ENCODE measurements at regions not wholly inside any gene's neighbourhood (a gene's known extent, or its start where the extent isn't known, plus 50 kb on each side); places are given as distances from the start of the nearest gene placed in this dataset.

GRCh38 chr2:173676647-173677046, 288.5 kb downstream of the SP3 start (continued):
- TF ChIP-seq TOX (CRISPR knock-in tag; IDR thresholded peaks at IDR 0.05; ENCODE audit: borderline replicate concordance) (no peak), PPARA (CRISPR knock-in tag; IDR thresholded peaks at IDR 0.05; ENCODE audit: borderline replicate concordance) (no peak), TCF4 (CRISPR knock-in tag; IDR thresholded peaks at IDR 0.05; ENCODE audit: borderline replicate concordance) (no peak), ISL1 (CRISPR knock-in tag; IDR thresholded peaks at IDR 0.05) (no peak)

- TF ChIP-seq ZC3H10 (CRISPR knock-in tag; IDR thresholded peaks at IDR 0.05) (no peak), TOX (CRISPR knock-in tag; IDR thresholded peaks at IDR 0.05; ENCODE audit: borderline replicate concordance) (no peak), ZNF70 (CRISPR knock-in tag; IDR thresholded peaks at IDR 0.05) (no peak), TCF4 (CRISPR knock-in tag; IDR thresholded peaks at IDR 0.05; ENCODE audit: borderline replicate concordance) (no peak), CREB5 (CRISPR knock-in tag; IDR thresholded peaks at IDR 0.05; ENCODE audit: low read depth) (no peak), POU6F1 (CRISPR knock-in tag; IDR thresholded peaks at IDR 0.05; ENCODE audit: borderline replicate concordance, low read depth) (no peak), PATZ1 (CRISPR knock-in tag; IDR thresholded peaks at IDR 0.05; ENCODE audit: borderline replicate concordance) (no peak), GLIS3 (CRISPR knock-in tag; IDR thresholded peaks at IDR 0.05) (no peak), BACH2 (CRISPR knock-in tag; IDR thresholded peaks at IDR 0.05; ENCODE audit: borderline replicate concordance) (no peak), ARNTL (CRISPR knock-in tag; IDR thresholded peaks at IDR 0.05; ENCODE audit: borderline replicate concordance, low read depth) (no peak), ISL1 (CRISPR knock-in tag; IDR thresholded peaks at IDR 0.05) (no peak), ZFP30 (CRISPR knock-in tag; IDR thresholded peaks at IDR 0.05) (no peak), ZFP3 (CRISPR knock-in tag; IDR thresholded peaks at IDR 0.05) (no peak), CSDC2 (CRISPR knock-in tag; IDR thresholded peaks at IDR 0.05) (no peak), OSR1 (CRISPR knock-in tag; IDR thresholded peaks at IDR 0.05) (no peak), ZNF565 (CRISPR knock-in tag; conservative IDR thresholded peaks at IDR 0.05; ENCODE audit: low read depth) (no peak), ZNF8 (CRISPR knock-in tag; IDR thresholded peaks at IDR 0.05) (no peak), ESRRG (CRISPR knock-in tag; IDR thresholded peaks at IDR 0.05) (no peak), CSRNP3 (CRISPR knock-in tag; IDR thresholded peaks at IDR 0.05) (no peak)
- ATAC-seq, result no peak
Measured at GRCh38 chr2:173678186-173678585, 287.0 kb downstream of the SP3 start.

- no peak for TF ChIP-seq TOX (CRISPR knock-in tag; IDR thresholded peaks at IDR 0.05; ENCODE audit: borderline replicate concordance)
- TF ChIP-seq SNAI2 (CRISPR knock-in tag; IDR thresholded peaks at IDR 0.05), result no peak
- no peak for TF ChIP-seq BACH2 (CRISPR knock-in tag; IDR thresholded peaks at IDR 0.05; ENCODE audit: borderline replicate concordance)
- TF ChIP-seq TSHZ2 (CRISPR knock-in tag; IDR thresholded peaks at IDR 0.05), result no peak
- no peak for TF ChIP-seq ARNTL (CRISPR knock-in tag; IDR thresholded peaks at IDR 0.05; ENCODE audit: borderline replicate concordance, low read depth)
- no peak for TF ChIP-seq CREB5 (CRISPR knock-in tag; IDR thresholded peaks at IDR 0.05; ENCODE audit: low read depth)
- TF ChIP-seq POU6F1 (CRISPR knock-in tag; IDR thresholded peaks at IDR 0.05; ENCODE audit: borderline replicate concordance, low read depth), result no peak
- no peak for TF ChIP-seq ESRRG (CRISPR knock-in tag; IDR thresholded peaks at IDR 0.05)
- no peak for TF ChIP-seq ZC3H10 (CRISPR knock-in tag; IDR thresholded peaks at IDR 0.05)
- TF ChIP-seq ZNF70 (CRISPR knock-in tag; IDR thresholded peaks at IDR 0.05), result no peak
- no peak for TF ChIP-seq PPARA (CRISPR knock-in tag; IDR thresholded peaks at IDR 0.05; ENCODE audit: borderline replicate concordance)
- TF ChIP-seq GLIS3 (CRISPR knock-in tag; IDR thresholded peaks at IDR 0.05), result no peak
- no peak for TF ChIP-seq ISL1 (CRISPR knock-in tag; IDR thresholded peaks at IDR 0.05)
- no peak for TF ChIP-seq TCF4 (CRISPR knock-in tag; IDR thresholded peaks at IDR 0.05; ENCODE audit: borderline replicate concordance)
- no peak for TF ChIP-seq CSRNP3 (CRISPR knock-in tag; IDR thresholded peaks at IDR 0.05)
- no peak for TF ChIP-seq ZFP30 (CRISPR knock-in tag; IDR thresholded peaks at IDR 0.05)
- no peak for TF ChIP-seq ZFP3 (CRISPR knock-in tag; IDR thresholded peaks at IDR 0.05)
- TF ChIP-seq CSDC2 (CRISPR knock-in tag; IDR thresholded peaks at IDR 0.05), result no peak
- TF ChIP-seq ZNF8 (CRISPR knock-in tag; IDR thresholded peaks at IDR 0.05), result no peak
- ATAC-seq, result no peak
Measured at GRCh38 chr2:173680574-173680973, 284.6 kb downstream of the SP3 start.

Measured in SK-N-SH treated with all-trans-retinoic acid at 6 μM for 48 hours (cell line).